Loucy (cell line): ENCODE measurements at regions not wholly inside any gene's neighbourhood (a gene's known extent, or its start where the extent isn't known, plus 50 kb on each side); places are given as distances from the start of the nearest gene placed in this dataset.

Experiments used
- CTCF ChIP-seq: fragments of 200-600 bp; sonication (generic); conservative IDR thresholded peaks from 2 replicates; pipeline ENCODE4 v1.5.1; 2014; ENCODE audit warnings: mild to moderate bottlenecking, antibody characterized with exemption, low read length
- EZH2phosphoT487 ChIP-seq: fragments of 200-600 bp; IDR thresholded peaks from 2 replicates; pipeline ENCODE4 v1.6.1; 2018; ENCODE audit warnings: antibody characterized with exemption, mild to moderate bottlenecking, moderate library complexity, borderline replicate concordance

DNA sequence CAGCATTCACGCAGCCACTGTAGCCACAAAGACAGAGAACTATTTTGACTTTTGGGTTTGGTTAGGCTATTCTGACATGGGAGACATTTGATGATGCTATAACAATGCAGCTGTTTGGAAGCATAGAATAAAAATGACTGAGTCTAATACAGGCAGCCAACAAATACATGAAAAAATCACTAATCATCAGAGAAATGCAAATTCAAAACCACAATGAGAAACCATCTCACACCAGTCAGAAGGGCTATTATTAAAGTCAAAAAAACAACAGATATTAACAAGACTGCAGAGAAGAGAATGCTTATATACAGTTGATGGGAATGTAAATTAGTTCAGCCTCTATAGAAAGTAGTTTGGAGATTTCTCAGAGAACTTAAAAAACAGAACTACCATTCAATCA lies 107.1 kb upstream of the POC5 start:
- TF ChIP-seq CTCF, result no peak
- TF ChIP-seq EZH2phosphoT487, result no peak
